Caco-2 (cell line): ENCODE measurements at regions not wholly inside any gene's neighbourhood (a gene's known extent, or its start where the extent isn't known, plus 50 kb on each side); places are given as distances from the start of the nearest gene placed in this dataset.

ENCODE experiments used
- BruUV-seq: library from RNA; stranded (reverse); fragments of 400-500 nt; replicated peaks from 2 replicates; lab custom pipeline; 2021; lab: Mats Ljungman, UMichigan
- CTCF ChIA-PET: fragments of 300-600 bp; sonication (Branson Sonifier 250); formaldehyde crosslinking; loops from one replicate; lab custom pipeline; 2022; ENCODE audit warnings: antibody characterized with exemption; lab: Charles Lee
- POLR2A ChIA-PET: fragments of 300-600 bp; sonication (Branson Sonifier 250); formaldehyde crosslinking; loops from one replicate; lab custom pipeline; 2022; ENCODE audit warnings: antibody characterized with exemption; lab: Charles Lee
- DNase-seq, 2 experiments: peaks; one replicate each; pipeline versions ENCODE4 v3.0.0 to v3.0.0-alpha.2; 2020 to 2022
- H3K27me3 ChIP-seq: replicated peaks from 2 replicates; pipeline ENCODE4 v1.6.0; 2011; ENCODE audit warnings: low read length; ENCODE audit not compliant: control insufficient read depth, insufficient read depth
- H3K36me3 ChIP-seq: 2 replicates; pipeline ENCODE4 v1.5.1; 2011; ENCODE audit warnings: low read length; ENCODE audit not compliant: control insufficient read depth, insufficient read depth
- H3K4me1 ChIP-seq: fragments of 250-450 bp; sonication (Bioruptor Pico); 2 replicates; pipeline ENCODE4 v1.5.1; 2020; ENCODE audit warnings: mild to moderate bottlenecking
- H3K4me3 ChIP-seq: 2 replicates; pipeline ENCODE4 v1.5.1; 2011; ENCODE audit warnings: low read depth, mild to moderate bottlenecking, control low read depth, low read length
- H3K9me3 ChIP-seq: fragments of 250-450 bp; sonication (Bioruptor Pico); 2 replicates; pipeline ENCODE4 v1.5.1; 2020; ENCODE audit warnings: mild to moderate bottlenecking, moderate library complexity
- H3K27ac Mint-ChIP-seq: one replicate; pipeline ENCODE4 v1.8.0; 2022; ENCODE audit warnings: mixed read lengths; ENCODE audit not compliant: unreplicated experiment
- H3K27me3 Mint-ChIP-seq: one replicate; pipeline ENCODE4 v1.8.0; 2022; ENCODE audit warnings: mixed read lengths; ENCODE audit not compliant: insufficient read depth, unreplicated experiment
- H3K36me3 Mint-ChIP-seq: one replicate; pipeline ENCODE4 v1.8.0; 2022; ENCODE audit warnings: mild to moderate bottlenecking, mixed read lengths; ENCODE audit not compliant: insufficient read depth, unreplicated experiment
- H3K4me1 Mint-ChIP-seq: one replicate; pipeline ENCODE4 v1.8.0; 2022; ENCODE audit warnings: low read depth, mixed read lengths; ENCODE audit not compliant: unreplicated experiment
- H3K4me3 Mint-ChIP-seq: one replicate; pipeline ENCODE4 v1.8.0; 2022; ENCODE audit warnings: mild to moderate bottlenecking, moderate library complexity, mixed read lengths; ENCODE audit not compliant: unreplicated experiment
- H3K9me3 Mint-ChIP-seq: one replicate; pipeline ENCODE4 v1.8.0; 2022; ENCODE audit warnings: mixed read lengths; ENCODE audit not compliant: unreplicated experiment
- intact Hi-C: fragments of 100-400 bp; cut with micrococcal nuclease; formaldehyde crosslinking; loops from one replicate; pipeline ENCODE4 v1.10.0; 2022; ENCODE audit not compliant: unreplicated experiment
- TF ChIP-seq, protein P1 (sequence below), 2 experiments: fragments of 200-600 bp in 1 of 2; IDR thresholded peaks; 1 replicate in 1 of 2; 2 replicates in 1 of 2; pipeline versions ENCODE4 v1.5.1 to v1.8.0; 2011 to 2022; ENCODE audit warnings: antibody characterized with exemption in 1 of 2, control low read depth in 1 of 2, inconsistent platforms in 1 of 2, low read depth in 1 of 2, low read length in 1 of 2, mild to moderate bottlenecking in 1 of 2, moderate library complexity in 1 of 2; ENCODE audit not compliant: insufficient read depth in 1 of 2, severe bottlenecking in 1 of 2, unreplicated experiment in 1 of 2

DNA sequence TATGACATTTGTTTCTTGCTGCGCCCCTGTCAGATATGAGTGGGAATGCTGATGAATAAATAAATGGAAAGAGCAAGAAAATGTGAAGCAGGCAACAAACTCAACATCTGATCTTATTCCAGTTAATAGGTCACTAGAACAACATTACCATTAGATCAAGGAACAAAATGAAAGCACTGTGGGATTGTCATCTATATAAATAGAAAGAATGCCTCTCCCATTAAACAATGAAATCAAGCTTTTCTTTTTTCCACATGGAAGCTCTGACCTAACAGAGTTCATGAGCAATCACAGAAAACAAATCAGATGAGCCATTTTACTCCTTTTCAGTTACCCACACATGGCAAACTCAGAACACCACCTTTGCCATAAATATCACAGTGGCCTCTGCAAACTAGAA is 354.8 kb downstream of the SUCLA2 start:
- Histone ChIP-seq H3K36me3 (no peaks in the 10 kb centered on the region), H3K4me1 (no peaks in the 10 kb centered on the region), H3K27me3 (no peaks in the 10 kb centered on the region; the same call in 1 of the 2 replicates), H3K9me3 (no peaks in the 10 kb centered on the region), H3K4me3 (no peak overlapping the region)
- no peak overlapping the region for H3K27ac Mint-ChIP-seq
- POLR2A ChIA-PET, result no interaction called here
- TF ChIP-seq, protein P1, sequence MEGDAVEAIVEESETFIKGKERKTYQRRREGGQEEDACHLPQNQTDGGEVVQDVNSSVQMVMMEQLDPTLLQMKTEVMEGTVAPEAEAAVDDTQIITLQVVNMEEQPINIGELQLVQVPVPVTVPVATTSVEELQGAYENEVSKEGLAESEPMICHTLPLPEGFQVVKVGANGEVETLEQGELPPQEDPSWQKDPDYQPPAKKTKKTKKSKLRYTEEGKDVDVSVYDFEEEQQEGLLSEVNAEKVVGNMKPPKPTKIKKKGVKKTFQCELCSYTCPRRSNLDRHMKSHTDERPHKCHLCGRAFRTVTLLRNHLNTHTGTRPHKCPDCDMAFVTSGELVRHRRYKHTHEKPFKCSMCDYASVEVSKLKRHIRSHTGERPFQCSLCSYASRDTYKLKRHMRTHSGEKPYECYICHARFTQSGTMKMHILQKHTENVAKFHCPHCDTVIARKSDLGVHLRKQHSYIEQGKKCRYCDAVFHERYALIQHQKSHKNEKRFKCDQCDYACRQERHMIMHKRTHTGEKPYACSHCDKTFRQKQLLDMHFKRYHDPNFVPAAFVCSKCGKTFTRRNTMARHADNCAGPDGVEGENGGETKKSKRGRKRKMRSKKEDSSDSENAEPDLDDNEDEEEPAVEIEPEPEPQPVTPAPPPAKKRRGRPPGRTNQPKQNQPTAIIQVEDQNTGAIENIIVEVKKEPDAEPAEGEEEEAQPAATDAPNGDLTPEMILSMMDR (IDR thresholded peaks at IDR 0.05; ENCODE audit: insufficient read depth in 1 of 2, low read depth in 1 of 2, low read length in 1 of 2, severe bottlenecking in 1 of 2, unreplicated experiment in 1 of 2), result no peak
- H3K9me3 Mint-ChIP-seq, result no peaks in the 10 kb centered on the region
- CTCF ChIA-PET, result no interaction called here
- no peak overlapping the region for H3K4me3 Mint-ChIP-seq
- H3K27me3 Mint-ChIP-seq, result no peaks in the 10 kb centered on the region
- no peak for DNase-seq
- no peaks in the 10 kb centered on the region for H3K36me3 Mint-ChIP-seq
- no peaks in the 10 kb centered on the region for H3K4me1 Mint-ChIP-seq
- BruUV-seq, result no TSS peak
- intact Hi-C loops, result no loop called here

- H3K27ac Mint-ChIP-seq, result no peak overlapping the region
- no TSS peak for BruUV-seq
- POLR2A ChIA-PET, result no interaction called here
- intact Hi-C loops, result no loop called here
- DNase-seq, result no peak
- peaks cover 10% of the 10 kb centered on the region for H3K9me3 Mint-ChIP-seq
- Histone ChIP-seq H3K27me3 (no peaks in the 10 kb centered on the region; the same call in 1 of the 2 replicates), H3K9me3 (0 out of 2 replicates have a peak, but pooled peaks cover 3% of the 10 kb centered on the region), H3K36me3 (no peaks in the 10 kb centered on the region), H3K4me3 (no peak overlapping the region), H3K4me1 (no peaks in the 10 kb centered on the region)
- H3K4me1 Mint-ChIP-seq, result no peaks in the 10 kb centered on the region
- TF ChIP-seq, protein P1 (IDR thresholded peaks at IDR 0.05; ENCODE audit: insufficient read depth in 1 of 2, low read depth in 1 of 2, low read length in 1 of 2, severe bottlenecking in 1 of 2, unreplicated experiment in 1 of 2), result no peak
- H3K4me3 Mint-ChIP-seq, result no peak overlapping the region
- CTCF ChIA-PET, result no interaction called here
- H3K27me3 Mint-ChIP-seq, result peaks cover 8% of the 10 kb centered on the region
- H3K36me3 Mint-ChIP-seq, result no peaks in the 10 kb centered on the region
Measured at GRCh38 chr13:47639738-47640447, 361.2 kb downstream of the SUCLA2 start.

DNA sequence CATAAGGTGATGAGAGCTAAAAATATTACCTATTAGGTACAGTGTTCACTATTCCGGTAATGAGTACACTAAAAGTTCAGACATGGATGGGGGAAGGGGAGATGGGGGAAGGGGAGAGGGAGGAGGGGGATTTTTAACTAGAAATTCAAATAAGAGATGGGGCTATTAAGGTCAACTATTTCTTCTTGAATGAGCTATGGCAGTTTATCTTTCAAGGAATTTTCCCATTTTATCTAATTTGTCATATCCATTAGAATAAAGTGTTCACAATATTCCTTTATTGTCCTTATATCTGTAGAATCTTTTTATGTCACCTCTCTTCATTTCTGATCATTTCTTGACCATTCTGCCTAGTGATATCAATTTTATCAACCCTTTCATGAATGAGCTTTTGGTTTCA is 362.4 kb downstream of the SUCLA2 start:
- Histone ChIP-seq H3K36me3 (no peaks in the 10 kb centered on the region), H3K27me3 (no peaks in the 10 kb centered on the region), H3K4me1 (no peaks in the 10 kb centered on the region), H3K4me3 (no peak overlapping the region), H3K9me3 (0 out of 2 replicates have a peak, but pooled peaks cover 3% of the 10 kb centered on the region)
- H3K27me3 Mint-ChIP-seq, result peaks cover 10% of the 10 kb centered on the region
- ChIA-PET CTCF (no interaction called here), POLR2A (no interaction called here)
- no peaks in the 10 kb centered on the region for H3K4me1 Mint-ChIP-seq
- no peak overlapping the region for H3K27ac Mint-ChIP-seq
- H3K9me3 Mint-ChIP-seq, result peaks cover 23% of the 10 kb centered on the region
- H3K36me3 Mint-ChIP-seq, result no peaks in the 10 kb centered on the region
- intact Hi-C loops, result no loop called here
- no TSS peak for BruUV-seq
- DNase-seq, result no peak
- no peak overlapping the region for H3K4me3 Mint-ChIP-seq
- TF ChIP-seq, protein P1 (IDR thresholded peaks at IDR 0.05; ENCODE audit: insufficient read depth in 1 of 2, low read depth in 1 of 2, low read length in 1 of 2, severe bottlenecking in 1 of 2, unreplicated experiment in 1 of 2), result no peak
